HG02852 (cell line): ENCODE measurements at regions not wholly inside any gene's neighbourhood (a gene's known extent, or its start where the extent isn't known, plus 50 kb on each side); places are given as distances from the start of the nearest gene placed in this dataset.
"Not testable (repeated sequence)": the region's sequence is repeated elsewhere in the genome, so short reads cannot be mapped to it uniquely, and the experiment has no call there.

ENCODE experiments used
- ATAC-seq: cut with Tn5 transposase; IDR thresholded peaks from one replicate; pipeline ENCODE4 v1.9.1; 2021; ENCODE audit warnings: mild to moderate bottlenecking, moderate library complexity; ENCODE audit not compliant: unreplicated experiment

GRCh38 chr7:109695419-109695818, 1125.7 kb downstream of the DNAJB9 start:
- no peak for ATAC-seq

- no peak for ATAC-seq
Measured at GRCh38 chr7:109696723-109697122, 1127.0 kb downstream of the DNAJB9 start.

DNA sequence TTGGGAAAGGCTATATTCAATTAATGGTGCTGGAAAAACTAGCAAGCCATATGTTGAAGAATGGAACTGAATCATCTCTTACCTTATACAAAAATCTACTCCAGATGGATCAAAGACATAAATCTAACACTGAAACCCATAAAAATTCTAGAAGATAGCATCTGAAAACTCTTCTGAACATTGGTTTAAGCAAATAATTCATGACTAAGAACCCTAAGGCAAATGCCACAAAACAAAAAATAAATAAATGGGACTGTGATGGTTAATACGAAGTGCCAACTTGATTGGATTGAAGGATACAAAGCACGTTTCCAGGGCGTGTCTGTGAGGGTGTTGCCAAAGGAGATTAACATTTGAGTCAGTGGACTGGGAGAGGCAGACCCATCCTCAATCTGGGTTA, 1130.0 kb downstream of the DNAJB9 start:
- ATAC-seq = no peak

DNA sequence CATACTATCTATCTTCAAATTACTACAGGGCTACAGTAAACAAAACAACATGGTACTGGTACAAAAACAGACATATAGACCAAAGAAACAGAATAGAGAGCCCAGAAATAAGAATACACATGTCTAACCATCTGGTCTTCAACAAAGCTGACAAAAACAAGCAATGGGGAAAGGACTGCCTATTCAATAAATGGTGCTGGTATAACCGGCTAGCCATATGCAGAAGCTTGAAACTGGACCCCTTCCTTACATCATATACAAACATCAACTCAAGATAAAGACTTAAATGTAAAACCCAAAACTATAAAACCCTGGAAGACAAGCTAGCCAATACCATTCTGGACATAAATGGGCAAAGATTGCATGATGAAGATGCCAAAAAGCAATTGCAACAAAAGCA, 1143.7 kb downstream of the DNAJB9 start:
- no peak for ATAC-seq

GRCh38 chr7:109719359-109719758, 1149.7 kb downstream of the DNAJB9 start:
- ATAC-seq = not testable (repeated sequence)

- no peak for ATAC-seq
Measured at GRCh38 chr7:109734601-109735000, 1164.9 kb downstream of the DNAJB9 start.

GRCh38 chr7:109735881-109736280, 1166.2 kb downstream of the DNAJB9 start:
- ATAC-seq = no peak

GRCh38 chr7:109745677-109746410, 1176.2 kb downstream of the DNAJB9 start:
- no peak for ATAC-seq

DNA sequence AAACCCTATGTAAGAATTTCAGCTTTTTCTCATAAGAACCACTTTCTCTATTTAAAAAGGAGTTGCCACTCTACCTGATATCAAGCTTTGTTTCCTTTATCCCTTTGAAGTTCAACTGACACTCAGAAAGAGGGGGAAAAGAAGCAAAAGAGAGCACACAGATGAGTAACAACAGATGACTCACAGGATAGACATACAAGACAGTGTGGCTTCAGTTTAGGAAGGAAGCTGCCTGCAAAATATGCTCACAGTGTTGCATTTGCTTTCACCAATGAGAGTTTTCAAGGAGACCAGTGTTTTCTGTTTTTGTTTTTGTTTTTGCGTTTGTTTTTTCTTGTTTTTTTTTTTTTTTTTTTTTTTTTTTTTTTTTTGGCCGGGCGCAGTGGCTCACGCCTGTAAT, 1181.6 kb downstream of the DNAJB9 start:
- ATAC-seq = no peak

DNA sequence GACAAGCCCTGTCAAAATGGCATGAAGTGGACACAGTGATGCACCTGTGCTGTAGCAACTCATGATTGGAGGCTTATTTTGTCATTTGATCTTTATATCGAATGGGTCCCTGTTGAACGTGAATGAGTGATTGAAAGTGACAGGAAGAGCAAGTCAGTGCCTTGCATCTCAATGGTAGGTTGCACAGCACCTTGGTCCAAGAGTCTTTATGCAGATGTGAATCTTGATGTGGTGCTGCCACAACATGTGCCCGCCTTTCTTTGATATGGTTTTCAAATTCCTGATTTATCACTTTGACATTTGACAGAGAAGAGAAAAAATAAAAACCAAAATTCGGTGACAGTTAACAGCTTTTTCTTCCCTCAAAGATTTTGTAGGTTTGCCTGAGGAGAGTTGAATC, 1182.4 kb downstream of the DNAJB9 start:
- ATAC-seq = no peak

DNA sequence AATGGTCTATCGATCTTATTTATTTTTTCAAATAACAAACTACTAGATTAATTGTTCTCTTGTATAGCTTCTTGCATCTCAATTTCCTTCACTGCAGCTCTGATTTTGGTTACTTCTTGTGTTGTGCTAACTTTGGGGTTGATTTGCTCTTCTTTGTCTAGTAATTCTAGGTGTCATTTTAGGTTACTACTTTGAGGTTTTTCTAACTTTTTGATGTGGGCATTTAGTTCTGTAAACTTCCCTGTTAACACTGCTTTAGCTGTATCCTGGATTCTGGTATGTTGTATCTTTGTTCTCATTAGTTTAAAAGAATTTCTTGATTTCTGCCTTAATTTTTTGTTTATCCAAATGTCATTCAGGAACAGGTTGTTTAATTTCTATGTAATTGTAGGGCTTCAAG, 1188.0 kb downstream of the DNAJB9 start:
- no peak for ATAC-seq

- no peak for ATAC-seq
Measured at GRCh38 chr7:109763611-109764010, 1193.9 kb downstream of the DNAJB9 start.

DNA sequence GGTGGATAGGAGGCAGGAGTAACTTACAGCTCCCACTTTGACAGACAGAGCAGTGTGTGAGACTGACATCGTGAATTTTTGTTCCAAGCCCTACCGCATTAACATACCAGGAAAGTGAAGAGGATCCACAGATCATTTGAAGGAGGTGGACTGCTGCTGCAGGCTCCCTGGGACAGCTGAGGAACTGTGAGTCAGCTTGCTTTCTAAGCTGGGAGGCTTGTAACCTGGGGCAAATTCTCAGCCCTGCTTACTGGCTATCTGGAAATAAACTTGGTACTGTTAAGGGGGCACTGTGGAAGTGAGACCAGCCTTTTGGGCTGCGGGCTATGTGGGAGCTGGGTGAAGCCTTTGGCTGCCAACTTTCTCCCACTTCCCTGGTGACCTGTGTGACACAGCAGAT, 1202.5 kb downstream of the DNAJB9 start:
- ATAC-seq = no peak

DNA sequence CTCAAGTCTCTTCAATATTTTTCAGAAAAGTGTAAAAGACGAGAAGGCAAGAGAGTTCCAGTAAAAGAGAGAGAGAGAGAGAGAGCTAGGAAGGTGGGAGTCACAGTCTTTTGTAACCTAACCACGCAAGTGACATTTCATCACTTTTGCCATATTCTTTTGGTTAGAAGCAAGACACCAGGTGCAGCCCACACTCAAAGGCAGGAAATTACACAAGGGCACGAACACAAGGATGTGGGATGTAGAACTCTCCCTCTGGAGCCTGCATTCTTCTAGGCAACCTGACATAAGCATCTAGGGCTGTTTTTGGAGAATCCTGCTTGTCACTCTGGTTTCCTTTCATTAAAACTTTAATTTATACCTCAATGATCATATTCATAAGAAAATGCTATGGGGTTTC, 1213.1 kb downstream of the DNAJB9 start:
- ATAC-seq = no peak

GRCh38 chr7:109806548-109806947, 1236.9 kb downstream of the DNAJB9 start:
- no peak for ATAC-seq

DNA sequence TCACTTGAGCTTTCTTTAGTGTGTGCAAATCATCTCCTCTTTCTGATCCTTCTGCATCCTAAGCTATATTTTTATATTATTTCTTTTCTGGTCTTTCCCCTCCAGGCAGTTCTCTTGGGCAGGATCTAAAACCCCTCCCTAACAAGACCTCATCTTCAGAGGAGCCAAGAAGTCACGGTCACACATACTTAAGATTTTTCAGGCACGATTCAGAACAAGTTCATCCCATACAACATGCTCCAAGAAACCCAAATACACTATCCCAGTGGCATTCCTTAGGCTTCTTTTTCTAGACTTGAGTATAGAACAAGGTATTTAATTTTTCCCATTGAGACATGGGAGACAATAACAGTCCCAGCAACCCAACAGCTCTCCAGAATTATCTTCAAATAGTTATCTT, 1251.5 kb downstream of the DNAJB9 start:
- ATAC-seq = no peak

DNA sequence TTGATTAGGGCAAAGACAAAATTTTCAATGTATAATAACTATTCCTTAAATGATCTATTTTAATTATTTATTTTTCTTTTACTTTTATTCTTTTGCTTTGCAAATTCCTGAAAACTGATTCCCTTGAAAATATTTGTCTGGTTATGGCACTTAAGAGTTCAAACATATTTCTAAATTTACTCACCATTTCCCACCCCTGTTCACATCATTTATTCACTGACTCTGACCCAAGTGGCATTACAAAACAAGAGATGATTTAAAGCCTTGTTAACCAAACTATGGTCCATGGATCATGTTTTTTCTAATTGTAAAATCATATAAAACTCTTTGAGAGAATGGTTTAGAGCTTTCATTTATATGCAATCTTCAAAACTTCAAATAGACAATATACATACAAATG, 1256.1 kb upstream of the LRRN3 start:
- no peak for ATAC-seq

DNA sequence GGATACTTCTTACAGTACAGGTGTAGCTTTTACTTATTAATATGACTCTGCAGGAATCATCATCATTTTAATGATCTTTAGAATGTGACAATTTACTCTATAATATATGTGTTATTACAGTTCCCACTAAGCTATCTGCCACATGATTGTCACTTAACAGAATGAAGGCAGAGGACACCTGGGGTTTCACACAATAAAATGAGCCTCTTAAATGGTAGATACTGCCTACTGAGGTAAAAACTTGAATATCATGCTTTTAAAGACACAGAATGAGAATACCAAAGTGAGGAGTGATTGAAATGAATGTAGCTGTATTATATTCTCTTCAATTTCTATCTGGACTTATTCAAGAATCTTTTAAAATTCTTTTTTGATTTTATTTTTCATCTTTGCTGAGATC, 1255.3 kb upstream of the LRRN3 start:
- ATAC-seq = no peak

- ATAC-seq = no peak
Measured at GRCh38 chr7:109836016-109836415, 1254.9 kb upstream of the LRRN3 start.

DNA sequence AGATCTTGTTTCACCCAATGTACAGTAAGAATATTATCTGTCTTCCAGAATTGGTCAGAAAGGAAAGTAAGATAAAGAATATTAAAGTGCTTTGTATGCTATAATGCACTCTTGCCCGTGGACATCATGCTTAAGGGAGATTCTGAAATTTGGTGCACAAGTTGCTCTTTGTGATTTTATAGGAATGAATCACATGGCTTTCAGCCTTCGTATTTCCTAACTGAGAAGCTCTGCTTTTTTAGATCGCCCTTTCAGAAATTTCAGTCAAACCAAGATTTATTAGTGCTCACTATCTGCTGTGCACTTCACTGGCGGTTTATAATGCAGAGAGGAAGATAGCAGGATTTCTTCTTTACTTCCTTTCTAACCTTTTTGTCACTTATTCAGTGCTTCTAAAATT, 1248.5 kb upstream of the LRRN3 start:
- ATAC-seq = no peak

- no peak for ATAC-seq
Measured at GRCh38 chr7:109844362-109844761, 1246.6 kb upstream of the LRRN3 start.

DNA sequence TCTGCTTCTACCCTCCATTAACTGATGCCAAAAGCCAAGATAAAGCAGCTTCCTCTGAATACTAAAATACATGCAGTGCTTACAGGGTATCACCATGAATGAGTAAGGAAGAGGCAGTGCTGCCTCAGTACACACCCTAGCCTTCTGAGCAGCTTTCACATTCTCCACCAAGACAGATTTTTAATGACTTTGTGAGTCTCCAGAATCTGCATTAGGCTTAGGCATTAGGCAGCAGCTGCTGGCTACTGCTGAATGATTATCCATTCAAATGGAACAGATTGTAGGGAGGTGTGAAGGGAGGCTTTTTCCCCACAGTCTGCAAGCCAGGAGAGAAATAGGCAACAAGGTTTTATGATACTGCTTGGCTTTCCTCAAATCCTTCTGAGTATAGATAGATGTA, 1226.7 kb upstream of the LRRN3 start:
- ATAC-seq = no peak

DNA sequence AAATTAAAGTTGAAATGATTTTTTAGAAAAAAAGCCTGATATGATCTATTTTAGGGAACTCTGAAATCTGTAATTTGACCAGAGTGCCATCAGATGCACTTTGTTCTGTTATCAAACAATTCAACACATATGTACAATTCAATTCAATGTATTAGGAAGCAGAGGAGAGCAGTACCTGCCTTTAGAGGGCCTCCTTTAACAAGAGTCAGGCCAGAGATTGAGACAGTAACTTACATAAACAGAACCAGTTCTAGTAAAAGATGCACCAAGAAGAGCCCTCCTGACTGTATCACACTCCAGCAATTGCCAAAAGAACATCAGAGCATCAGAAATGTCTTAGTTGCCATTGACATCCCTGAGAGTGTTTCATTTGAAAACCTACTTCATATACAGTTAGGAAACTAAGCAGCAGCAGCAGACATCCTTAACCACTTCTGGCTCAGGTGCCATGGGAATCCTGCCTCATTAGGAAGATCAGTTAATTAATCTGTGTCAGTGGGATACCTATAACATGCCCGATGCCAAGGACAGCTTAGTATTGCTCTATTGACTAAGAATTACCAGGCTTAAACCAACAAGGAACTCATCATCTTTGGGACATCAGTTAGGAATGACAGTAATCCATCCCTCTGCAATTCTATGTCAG, 1222.6 kb upstream of the LRRN3 start:
- no peak for ATAC-seq
